Frontal cortex (tissue), 3 donors: ENCODE measurements at regions not wholly inside any gene's neighbourhood (a gene's known extent, or its start where the extent isn't known, plus 50 kb on each side); places are given as distances from the start of the nearest gene placed in this dataset.
"Not testable (repeated sequence)": the region's sequence is repeated elsewhere in the genome, so short reads cannot be mapped to it uniquely, and the experiment has no call there.

Source experiments
- DNase-seq, 2 donors: peaks; one replicate each; pipeline ENCODE4 v3.0.0; 2012; ENCODE audit warnings: low spot score in 2 of 2
- FAIRE-seq: peaks from 2 replicates; lab custom pipeline; 2012; peaks lifted over from hg19 to GRCh38; lab: Jason Lieb, UNC
- donor health status: control.
- donor health status: control.
- donor health status: control.

DNA sequence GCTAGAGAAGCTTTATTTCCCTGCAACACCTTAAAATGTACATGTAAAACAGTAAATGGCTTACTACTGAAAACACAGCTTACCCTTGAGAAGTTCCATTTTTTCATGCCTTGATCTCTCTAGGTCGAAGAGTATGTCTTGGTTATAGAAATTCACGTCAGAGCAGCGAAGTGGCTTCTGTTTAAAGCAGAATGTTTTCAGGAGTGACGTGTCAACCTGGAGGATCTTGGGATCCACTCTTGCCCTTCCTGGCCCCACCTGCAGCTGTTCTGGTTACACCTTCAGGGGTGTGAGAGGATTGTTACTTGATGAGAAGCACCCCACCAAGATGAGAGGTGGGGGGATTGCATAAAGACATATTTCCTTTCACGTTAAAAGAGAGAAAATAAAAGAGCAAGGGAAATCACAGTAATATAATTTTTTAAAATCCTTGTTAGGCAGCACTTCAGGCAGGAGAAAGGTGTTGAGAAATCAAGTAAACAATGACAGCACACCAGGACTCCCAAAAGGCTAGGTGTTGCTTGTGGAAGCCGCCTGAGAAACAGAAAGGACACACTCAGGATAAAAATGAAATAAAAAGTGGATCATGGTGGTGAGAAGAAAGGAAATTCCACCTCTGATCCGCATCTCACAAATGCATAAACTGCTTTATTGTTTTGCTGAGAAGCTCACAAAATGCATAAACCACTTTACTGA lies 149.7 kb downstream of the UNC5CL start:
- DNase-seq (no peak), FAIRE-seq (no peak)

DNA sequence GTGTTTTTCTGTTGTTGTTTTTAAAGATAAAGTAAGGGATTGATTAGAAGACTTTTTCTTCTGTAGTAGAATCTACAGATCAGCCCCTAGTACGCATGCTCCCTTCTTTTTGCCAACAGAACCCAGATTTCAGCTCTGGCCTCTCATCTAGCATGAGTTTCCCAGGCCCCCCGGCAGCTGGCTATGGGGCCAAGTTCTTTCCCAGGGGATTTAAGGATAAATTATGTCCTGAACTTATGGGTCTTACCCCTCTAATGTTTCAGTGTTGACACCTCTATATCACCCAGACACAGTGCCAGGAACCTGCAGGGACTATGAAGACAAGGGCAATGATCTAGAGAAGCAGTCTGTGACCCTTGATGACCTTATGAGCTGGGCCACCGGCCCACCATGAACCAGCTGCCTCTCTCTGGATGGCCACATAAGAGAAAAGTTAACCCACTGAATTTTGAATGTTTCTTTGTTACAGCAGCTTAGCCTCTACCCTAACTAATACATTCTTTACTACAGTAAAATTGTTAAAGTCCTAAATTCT lies 150.5 kb downstream of the UNC5CL start:
- FAIRE-seq (no peak), DNase-seq (no peak)

- FAIRE-seq (no peak), DNase-seq (no peak)
Observed at GRCh38 chr6:40887792-40888340, 151.2 kb downstream of the UNC5CL start.

GRCh38 chr6:40887079-40887791 lies 151.8 kb downstream of the UNC5CL start:
- DNase-seq (no peak), FAIRE-seq (no peak)

- DNase-seq (no peak), FAIRE-seq (no peak)
Observed at GRCh38 chr6:40885139-40885774, 153.8 kb downstream of the UNC5CL start.

DNA sequence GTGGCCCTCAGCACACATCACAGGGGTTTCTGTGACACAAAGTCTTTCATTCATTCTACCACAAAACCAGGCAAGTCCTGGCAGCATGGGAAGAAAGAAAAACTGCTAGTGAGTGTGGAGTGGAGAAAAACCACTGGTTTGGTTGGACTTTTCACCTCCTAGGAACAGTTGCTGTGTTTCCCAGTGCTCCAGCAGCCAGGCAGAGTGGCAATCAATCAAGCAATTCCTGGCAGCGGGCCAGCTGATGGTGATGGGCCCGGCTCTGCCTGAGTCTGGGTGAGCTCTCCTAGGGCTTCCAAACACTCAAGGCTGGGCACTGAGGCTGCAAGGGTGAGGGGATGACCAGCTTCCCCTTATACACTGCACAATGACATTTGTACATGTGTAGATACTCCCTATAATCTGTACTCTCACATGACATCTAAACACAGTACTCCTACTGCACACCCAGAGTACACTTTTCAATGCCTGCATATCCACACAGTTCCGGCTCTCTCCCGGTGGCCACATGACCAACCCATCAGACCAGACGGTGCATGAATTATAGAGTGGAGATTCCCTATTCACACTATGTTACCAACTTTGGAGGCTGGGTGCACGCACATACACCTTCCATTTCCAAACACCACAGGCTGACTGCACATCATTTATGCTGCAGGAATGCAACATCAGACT lies 156.6 kb downstream of the UNC5CL start:
- FAIRE-seq (no peak), DNase-seq (no peak)

DNA sequence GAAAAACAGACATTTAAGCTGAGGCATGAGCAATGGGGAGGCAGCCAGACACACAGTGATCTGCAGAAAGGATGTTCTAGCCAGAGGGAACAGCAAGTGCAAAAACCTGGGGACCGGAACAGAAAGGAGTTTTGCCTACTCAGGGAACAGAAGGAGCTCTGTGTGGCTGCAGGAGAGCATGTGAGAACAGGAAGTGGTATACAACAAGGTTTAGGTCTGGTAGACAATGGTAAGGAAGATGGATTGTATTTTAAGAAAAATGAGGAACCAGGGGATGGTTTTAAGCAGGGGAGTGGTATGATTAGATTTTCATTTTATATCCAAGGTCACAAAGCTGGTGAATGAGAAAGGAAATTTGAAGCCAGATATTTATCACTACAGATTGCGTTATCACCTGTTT lies 157.5 kb downstream of the UNC5CL start:
- no peak for FAIRE-seq
- no peak for DNase-seq

DNA sequence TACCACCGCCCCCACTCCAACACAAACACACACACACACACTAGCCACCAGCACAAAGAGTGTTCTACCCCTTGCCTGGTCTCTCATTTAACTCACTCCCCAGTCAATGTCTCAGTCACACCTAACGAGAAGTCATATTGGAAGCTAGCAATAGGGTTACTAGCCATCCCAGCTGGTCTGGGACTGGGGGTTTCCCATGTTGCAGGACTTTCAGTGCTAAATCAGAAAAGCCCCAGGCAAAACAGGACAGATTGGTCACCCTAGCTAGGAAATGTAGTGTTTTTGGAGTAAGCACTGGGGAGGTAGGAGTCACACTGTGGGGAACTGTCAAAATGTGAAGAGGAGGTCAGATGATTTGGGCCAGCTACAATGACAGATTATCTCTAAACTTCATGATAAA lies 158.1 kb downstream of the UNC5CL start:
- DNase-seq (no peak), FAIRE-seq (no peak)

GRCh38 chr6:40879169-40879568 lies 159.9 kb downstream of the UNC5CL start:
- FAIRE-seq (no peak), DNase-seq (no peak)

DNA sequence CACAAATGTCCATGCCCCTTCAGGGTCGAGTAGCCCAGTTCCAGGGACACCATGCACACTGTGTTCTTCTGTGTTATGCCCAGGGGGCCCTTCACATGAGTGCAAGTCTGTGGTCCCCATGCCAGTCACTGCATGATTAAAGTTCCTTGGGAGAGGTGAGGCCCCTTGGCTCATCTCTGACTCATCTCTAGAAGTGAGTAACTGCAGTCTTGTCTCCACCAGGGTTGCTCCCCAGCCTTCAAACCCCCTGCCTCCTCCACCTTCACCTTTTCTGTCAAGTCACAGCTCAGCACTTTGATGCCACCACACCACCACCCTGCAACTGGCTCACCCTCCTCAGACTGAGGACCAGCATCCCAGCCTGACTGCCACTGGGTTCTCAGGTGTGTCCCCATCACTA lies 161.7 kb downstream of the UNC5CL start:
- FAIRE-seq = no peak

DNA sequence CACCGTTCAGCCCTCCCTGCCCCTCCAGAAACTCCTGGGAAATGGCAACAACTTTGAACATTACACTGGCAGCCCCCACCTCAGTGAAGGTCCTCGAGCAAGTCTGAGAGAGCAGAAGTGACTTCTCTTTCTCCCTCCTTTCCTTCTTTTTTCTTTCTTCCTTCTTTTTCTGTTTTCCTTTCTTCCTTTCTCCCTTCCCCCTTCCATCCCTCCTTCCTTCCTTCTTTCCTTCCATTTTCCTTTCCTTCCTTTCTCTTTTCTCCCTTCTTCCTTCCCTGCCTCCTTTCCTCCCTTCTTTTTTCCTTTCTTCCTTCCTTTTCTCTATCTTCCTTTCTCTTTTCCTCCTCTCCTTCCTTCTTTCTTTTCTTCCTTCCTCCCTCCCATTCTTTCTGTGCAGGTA lies 162.7 kb downstream of the UNC5CL start:
- FAIRE-seq (no peak), DNase-seq (no peak)

More for the DNA sequence above, 161.7 kb downstream of the UNC5CL start:
- no peak for DNase-seq

GRCh38 chr6:40874495-40874894 lies 164.5 kb downstream of the UNC5CL start:
- FAIRE-seq (no peak), DNase-seq (no peak)

GRCh38 chr6:40871424-40871823 lies 167.6 kb downstream of the UNC5CL start:
- FAIRE-seq = no peak
- no peak for DNase-seq

- FAIRE-seq, DNase-seq: not testable (repeated sequence)
Observed at GRCh38 chr6:40868089-40868865, 170.7 kb downstream of the UNC5CL start.

GRCh38 chr6:40867527-40867926 lies 171.5 kb downstream of the UNC5CL start:
- DNase-seq, FAIRE-seq: not testable (repeated sequence)

DNA sequence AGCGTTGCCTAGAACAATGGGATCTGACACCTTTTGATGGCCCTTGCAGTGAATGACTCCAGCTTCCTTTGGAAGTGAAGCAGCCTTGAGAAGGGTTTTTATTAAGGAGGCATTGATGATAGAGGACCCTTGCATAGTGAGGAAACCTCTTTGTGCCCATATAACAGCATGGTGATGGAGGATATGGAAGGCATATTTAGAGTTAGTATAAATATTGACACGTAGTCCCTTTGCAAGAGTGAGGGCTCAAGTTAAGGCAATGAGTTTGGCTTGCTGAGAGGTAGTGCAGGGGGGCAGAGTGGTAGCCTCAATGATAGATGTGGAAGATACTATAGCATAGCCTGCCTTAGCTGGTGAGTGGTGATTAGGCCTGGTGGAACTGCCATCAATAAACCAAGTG lies 173.8 kb downstream of the UNC5CL start:
- not testable (repeated sequence) for DNase-seq, FAIRE-seq

DNA sequence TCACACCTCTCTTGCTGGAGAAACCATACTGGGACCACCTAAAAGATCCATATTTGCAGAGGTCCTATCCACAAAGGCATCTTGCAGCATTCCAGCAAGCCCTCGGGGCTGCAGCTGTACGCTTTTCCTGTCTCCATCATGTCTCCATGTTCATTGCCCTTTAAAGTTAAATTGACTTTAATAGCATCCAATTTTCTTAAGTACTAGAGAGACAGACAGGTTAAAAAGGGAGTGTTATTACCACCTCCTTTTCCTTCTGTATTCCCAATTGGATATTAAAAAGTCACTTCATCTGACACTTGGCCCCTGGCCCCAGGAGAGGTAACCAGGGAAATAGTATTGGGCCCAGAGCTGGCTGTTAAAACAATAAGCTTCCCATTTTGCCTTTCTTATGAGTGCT lies 178.6 kb downstream of the UNC5CL start:
- FAIRE-seq = no peak
- DNase-seq = no peak

DNA sequence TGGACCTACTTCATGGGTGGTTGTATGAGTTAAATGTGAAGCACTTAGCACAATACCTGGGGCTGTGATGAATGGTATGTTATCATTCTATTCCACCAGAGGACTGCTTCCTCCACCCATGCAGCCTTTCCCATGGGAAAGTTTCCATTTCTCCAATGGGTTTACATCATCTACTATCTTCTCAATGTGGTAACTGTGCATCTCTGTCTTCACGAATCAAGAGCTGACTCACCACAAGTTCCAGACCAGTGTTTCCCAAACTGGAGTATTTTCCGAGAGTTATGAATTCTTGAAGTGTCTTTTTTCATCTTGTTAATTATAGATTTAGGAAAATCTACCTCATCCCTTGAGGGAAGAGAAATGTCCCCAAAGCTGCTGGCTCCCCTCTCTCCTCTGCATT lies 182.8 kb downstream of the UNC5CL start:
- DNase-seq (no peak), FAIRE-seq (no peak)

GRCh38 chr6:40855168-40855880 lies 183.7 kb downstream of the UNC5CL start:
- FAIRE-seq (no peak), DNase-seq (no peak)
